WTC11 (cell line): ENCODE measurements at regions not wholly inside any gene's neighbourhood (a gene's known extent, or its start where the extent isn't known, plus 50 kb on each side); places are given as distances from the start of the nearest gene placed in this dataset.
A peak's percentile ranks its signal among the peaks of the same experiment; 100 is the strongest.

Source experiments
- ATAC-seq: fragments of 200-7000 bp; cut with Tn5 transposase; 2 replicates; pipeline ENCODE4 v1.10.0; 2021; ENCODE audit warnings: mild to moderate bottlenecking, moderate library complexity
- CTCF ChIA-PET: fragments of 300-600 bp; sonication (Branson Sonifier 250); formaldehyde crosslinking; loops from one replicate; lab custom pipeline; 2021; ENCODE audit warnings: antibody characterized with exemption; lab: Charles Lee
- POLR2A ChIA-PET: fragments of 350-600 bp; sonication (Branson Sonifier 250); formaldehyde crosslinking; loops from one replicate; lab custom pipeline; 2021; ENCODE audit warnings: antibody characterized with exemption; lab: Charles Lee
- DNase-seq: peaks from one replicate; pipeline ENCODE4 v3.0.0; 2021; ENCODE audit warnings: low spot score
- H3K27ac Mint-ChIP-seq: 2 replicates; pipeline ENCODE4 v1.8.0; 2021; ENCODE audit warnings: mixed read lengths
- H3K27me3 Mint-ChIP-seq: 2 replicates; pipeline ENCODE4 v1.8.0; 2021; ENCODE audit warnings: low read depth, mild to moderate bottlenecking, moderate library complexity, mixed read lengths
- H3K36me3 Mint-ChIP-seq: 2 replicates; pipeline ENCODE4 v1.8.0; 2021; ENCODE audit warnings: mixed read lengths
- H3K4me1 Mint-ChIP-seq: 2 replicates; pipeline ENCODE4 v1.8.0; 2022; ENCODE audit warnings: mixed read lengths
- H3K4me3 Mint-ChIP-seq: 2 replicates; pipeline ENCODE4 v1.8.0; 2021; ENCODE audit warnings: mild to moderate bottlenecking, moderate library complexity, mixed read lengths
- H3K9me3 Mint-ChIP-seq: 2 replicates; pipeline ENCODE4 v1.8.0; 2021; ENCODE audit warnings: mixed read lengths
- AFF4 ChIP-seq: sonication (generic); formaldehyde crosslinking; IDR thresholded peaks from 2 replicates; pipeline ENCODE4 v1.8.1; 2023; ENCODE audit warnings: mild to moderate bottlenecking, missing genetic modification reagents, borderline replicate concordance
- ELF4 ChIP-seq: sonication (generic); formaldehyde crosslinking; IDR thresholded peaks from 2 replicates; pipeline ENCODE4 v1.8.1; 2022; ENCODE audit warnings: low read depth, mild to moderate bottlenecking, moderate library complexity, missing genetic modification reagents
- FOXJ3 ChIP-seq: sonication (generic); formaldehyde crosslinking; IDR thresholded peaks from 2 replicates; pipeline ENCODE4 v1.9.0; 2021; ENCODE audit warnings: missing genetic modification reagents, mild to moderate bottlenecking, borderline replicate concordance
- HMGA2 ChIP-seq: fragments of 250-450 bp; sonication (Bioruptor Pico); IDR thresholded peaks from 2 replicates; pipeline ENCODE4 v1.4.0; 2021; ENCODE audit warnings: mild to moderate bottlenecking, moderate library complexity
- NFYB ChIP-seq: sonication (generic); formaldehyde crosslinking; conservative IDR thresholded peaks from 2 replicates; pipeline ENCODE4 v1.8.0; 2022; ENCODE audit warnings: low read depth, missing genetic modification reagents
- ZBTB43 ChIP-seq: sonication (generic); formaldehyde crosslinking; IDR thresholded peaks from 2 replicates; pipeline ENCODE4 v1.8.1; 2023; ENCODE audit warnings: mild to moderate bottlenecking, missing genetic modification reagents
- ZNF121 ChIP-seq: sonication (generic); formaldehyde crosslinking; IDR thresholded peaks from 2 replicates; pipeline ENCODE4 v1.8.0; 2023; ENCODE audit warnings: missing genetic modification reagents
- ZNF219 ChIP-seq: sonication (generic); formaldehyde crosslinking; IDR thresholded peaks from 2 replicates; pipeline ENCODE4 v1.8.0; 2023; ENCODE audit warnings: missing genetic modification reagents, mild to moderate bottlenecking, borderline replicate concordance
- ZNF416 ChIP-seq: fragments of 250-450 bp; sonication (Bioruptor Pico); IDR thresholded peaks from 2 replicates; pipeline ENCODE4 v1.9.0; 2021; ENCODE audit warnings: mild to moderate bottlenecking, inconsistent platforms
- ZNF425 ChIP-seq: fragments of 250-450 bp; sonication (Bioruptor Pico); conservative IDR thresholded peaks from 2 replicates; pipeline ENCODE4 v1.9.0; 2021; ENCODE audit warnings: mild to moderate bottlenecking
- ZNF532 ChIP-seq: fragments of 250-450 bp; sonication (Bioruptor Pico); IDR thresholded peaks from 2 replicates; pipeline ENCODE4 v1.9.0; 2021; ENCODE audit warnings: mild to moderate bottlenecking, borderline replicate concordance
- TF ChIP-seq, protein P1 (sequence below): sonication (generic); formaldehyde crosslinking; IDR thresholded peaks from 2 replicates; pipeline ENCODE4 v1.8.0; 2023; ENCODE audit warnings: mild to moderate bottlenecking, missing genetic modification reagents
- TF ChIP-seq, protein P2 (sequence below): sonication (generic); formaldehyde crosslinking; IDR thresholded peaks from 2 replicates; pipeline ENCODE4 v1.8.0; 2022; ENCODE audit warnings: mild to moderate bottlenecking, missing genetic modification reagents
- TF ChIP-seq, protein P3 (sequence below): sonication (generic); formaldehyde crosslinking; IDR thresholded peaks from 2 replicates; pipeline ENCODE4 v1.8.1; 2022; ENCODE audit warnings: missing genetic modification reagents, borderline replicate concordance
- TF ChIP-seq, protein P4 (sequence below): sonication (generic); formaldehyde crosslinking; IDR thresholded peaks from 2 replicates; pipeline ENCODE4 v1.8.1; 2022; ENCODE audit warnings: mild to moderate bottlenecking, missing genetic modification reagents, moderate library complexity, borderline replicate concordance

DNA sequence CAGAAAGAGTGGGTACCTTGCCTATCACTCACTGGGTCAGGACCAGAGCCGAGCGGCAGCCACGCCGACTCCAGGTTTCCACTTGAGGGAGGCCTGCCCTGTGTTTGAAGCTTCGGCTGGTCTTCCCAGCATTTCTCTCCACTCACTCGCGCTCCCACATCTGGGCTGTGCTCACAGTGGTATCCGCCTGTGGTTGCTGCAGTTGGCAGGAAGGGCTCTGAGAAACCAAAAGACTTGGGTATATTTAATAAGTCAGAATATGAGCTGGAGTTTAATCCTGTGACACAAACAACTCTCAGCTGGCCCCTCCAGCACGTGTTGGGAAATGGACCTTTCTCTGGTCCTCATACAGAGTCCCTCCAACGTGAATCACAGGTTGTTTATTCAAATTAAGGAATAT lies 70.9 kb downstream of the SPRY4 start (continued):
- TF ChIP-seq, protein P1, sequence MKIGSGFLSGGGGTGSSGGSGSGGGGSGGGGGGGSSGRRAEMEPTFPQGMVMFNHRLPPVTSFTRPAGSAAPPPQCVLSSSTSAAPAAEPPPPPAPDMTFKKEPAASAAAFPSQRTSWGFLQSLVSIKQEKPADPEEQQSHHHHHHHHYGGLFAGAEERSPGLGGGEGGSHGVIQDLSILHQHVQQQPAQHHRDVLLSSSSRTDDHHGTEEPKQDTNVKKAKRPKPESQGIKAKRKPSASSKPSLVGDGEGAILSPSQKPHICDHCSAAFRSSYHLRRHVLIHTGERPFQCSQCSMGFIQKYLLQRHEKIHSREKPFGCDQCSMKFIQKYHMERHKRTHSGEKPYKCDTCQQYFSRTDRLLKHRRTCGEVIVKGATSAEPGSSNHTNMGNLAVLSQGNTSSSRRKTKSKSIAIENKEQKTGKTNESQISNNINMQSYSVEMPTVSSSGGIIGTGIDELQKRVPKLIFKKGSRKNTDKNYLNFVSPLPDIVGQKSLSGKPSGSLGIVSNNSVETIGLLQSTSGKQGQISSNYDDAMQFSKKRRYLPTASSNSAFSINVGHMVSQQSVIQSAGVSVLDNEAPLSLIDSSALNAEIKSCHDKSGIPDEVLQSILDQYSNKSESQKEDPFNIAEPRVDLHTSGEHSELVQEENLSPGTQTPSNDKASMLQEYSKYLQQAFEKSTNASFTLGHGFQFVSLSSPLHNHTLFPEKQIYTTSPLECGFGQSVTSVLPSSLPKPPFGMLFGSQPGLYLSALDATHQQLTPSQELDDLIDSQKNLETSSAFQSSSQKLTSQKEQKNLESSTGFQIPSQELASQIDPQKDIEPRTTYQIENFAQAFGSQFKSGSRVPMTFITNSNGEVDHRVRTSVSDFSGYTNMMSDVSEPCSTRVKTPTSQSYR (CRISPR knock-in tag), result no peak
- TF ChIP-seq HMGA2 (CRISPR knock-in tag), result no peak
- TF ChIP-seq AFF4 (CRISPR knock-in tag), result no peak
- TF ChIP-seq, protein P2, sequence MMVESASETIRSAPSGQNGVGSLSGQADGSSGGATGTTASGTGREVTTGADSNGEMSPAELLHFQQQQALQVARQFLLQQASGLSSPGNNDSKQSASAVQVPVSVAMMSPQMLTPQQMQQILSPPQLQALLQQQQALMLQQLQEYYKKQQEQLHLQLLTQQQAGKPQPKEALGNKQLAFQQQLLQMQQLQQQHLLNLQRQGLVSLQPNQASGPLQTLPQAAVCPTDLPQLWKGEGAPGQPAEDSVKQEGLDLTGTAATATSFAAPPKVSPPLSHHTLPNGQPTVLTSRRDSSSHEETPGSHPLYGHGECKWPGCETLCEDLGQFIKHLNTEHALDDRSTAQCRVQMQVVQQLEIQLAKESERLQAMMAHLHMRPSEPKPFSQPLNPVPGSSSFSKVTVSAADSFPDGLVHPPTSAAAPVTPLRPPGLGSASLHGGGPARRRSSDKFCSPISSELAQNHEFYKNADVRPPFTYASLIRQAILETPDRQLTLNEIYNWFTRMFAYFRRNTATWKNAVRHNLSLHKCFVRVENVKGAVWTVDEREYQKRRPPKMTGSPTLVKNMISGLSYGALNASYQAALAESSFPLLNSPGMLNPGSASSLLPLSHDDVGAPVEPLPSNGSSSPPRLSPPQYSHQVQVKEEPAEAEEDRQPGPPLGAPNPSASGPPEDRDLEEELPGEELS (CRISPR knock-in tag), result no peak
- TF ChIP-seq ZNF416 (CRISPR knock-in tag), result no peak
- no peak for TF ChIP-seq ZBTB43
- TF ChIP-seq ZNF532, result no peak
- no peak for TF ChIP-seq ZNF219 (CRISPR knock-in tag)
- TF ChIP-seq, protein P3, sequence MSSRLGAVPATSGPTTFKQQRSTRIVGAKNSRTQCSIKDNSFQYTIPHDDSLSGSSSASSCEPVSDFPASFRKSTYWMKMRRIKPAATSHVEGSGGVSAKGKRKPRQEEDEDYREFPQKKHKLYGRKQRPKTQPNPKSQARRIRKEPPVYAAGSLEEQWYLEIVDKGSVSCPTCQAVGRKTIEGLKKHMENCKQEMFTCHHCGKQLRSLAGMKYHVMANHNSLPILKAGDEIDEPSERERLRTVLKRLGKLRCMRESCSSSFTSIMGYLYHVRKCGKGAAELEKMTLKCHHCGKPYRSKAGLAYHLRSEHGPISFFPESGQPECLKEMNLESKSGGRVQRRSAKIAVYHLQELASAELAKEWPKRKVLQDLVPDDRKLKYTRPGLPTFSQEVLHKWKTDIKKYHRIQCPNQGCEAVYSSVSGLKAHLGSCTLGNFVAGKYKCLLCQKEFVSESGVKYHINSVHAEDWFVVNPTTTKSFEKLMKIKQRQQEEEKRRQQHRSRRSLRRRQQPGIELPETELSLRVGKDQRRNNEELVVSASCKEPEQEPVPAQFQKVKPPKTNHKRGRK, result no peak

DNA sequence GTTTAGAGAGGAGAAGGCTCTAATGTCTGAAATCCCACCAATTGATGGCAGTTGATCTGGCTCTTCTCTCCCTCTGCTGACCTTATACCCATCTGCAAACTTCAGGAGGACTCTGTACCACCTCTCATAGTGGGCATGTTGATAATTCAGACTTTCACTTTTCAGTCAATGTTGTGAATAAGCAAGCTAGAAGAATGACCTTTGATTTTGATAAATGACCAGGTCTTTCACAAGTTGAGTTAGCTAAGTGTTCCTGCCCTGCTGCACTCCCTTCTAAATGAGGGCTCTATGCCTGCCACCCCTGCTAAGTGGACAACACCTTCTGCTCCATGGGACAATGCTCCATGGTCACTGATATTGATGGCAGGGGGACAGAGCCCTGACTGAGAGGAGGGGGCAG lies 74.7 kb downstream of the SPRY4 start:
- Mint-ChIP-seq H3K4me3 (no peak overlapping the region), H3K36me3 (peaks cover 2% of the 10 kb centered on the region; the same call in 1 of the 2 replicates), H3K27ac (0 out of 2 replicates have a peak overlapping the region, but pooled peaks have one; percentile 19), H3K4me1 (peaks cover 32% of the 10 kb centered on the region), H3K9me3 (peaks cover 3% of the 10 kb centered on the region; the same call in 1 of the 2 replicates), H3K27me3 (peaks cover 3% of the 10 kb centered on the region; the same call in 1 of the 2 replicates)
- no peak for DNase-seq
- no peak for ATAC-seq
- ChIA-PET CTCF (no interaction called here), POLR2A (interaction anchor here (0.6 kb wide), 1 partner anchor 19 kb away, joined by 3 read pairs; no protein-coding TSS in a partner anchor)
- TF ChIP-seq NFYB (CRISPR knock-in tag), result no peak
- no peak for TF ChIP-seq ZNF425 (CRISPR knock-in tag)
- TF ChIP-seq, protein P4, sequence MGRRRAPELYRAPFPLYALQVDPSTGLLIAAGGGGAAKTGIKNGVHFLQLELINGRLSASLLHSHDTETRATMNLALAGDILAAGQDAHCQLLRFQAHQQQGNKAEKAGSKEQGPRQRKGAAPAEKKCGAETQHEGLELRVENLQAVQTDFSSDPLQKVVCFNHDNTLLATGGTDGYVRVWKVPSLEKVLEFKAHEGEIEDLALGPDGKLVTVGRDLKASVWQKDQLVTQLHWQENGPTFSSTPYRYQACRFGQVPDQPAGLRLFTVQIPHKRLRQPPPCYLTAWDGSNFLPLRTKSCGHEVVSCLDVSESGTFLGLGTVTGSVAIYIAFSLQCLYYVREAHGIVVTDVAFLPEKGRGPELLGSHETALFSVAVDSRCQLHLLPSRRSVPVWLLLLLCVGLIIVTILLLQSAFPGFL (CRISPR knock-in tag), result no peak
- no peak for TF ChIP-seq FOXJ3 (CRISPR knock-in tag)
- TF ChIP-seq ELF4, result no peak
- TF ChIP-seq ZNF121, result no peak
